Superior temporal gyrus (tissue), 1 donor: ENCODE measurements at regions not wholly inside any gene's neighbourhood (a gene's known extent, or its start where the extent isn't known, plus 50 kb on each side); places are given as distances from the start of the nearest gene placed in this dataset.

Experiments
- DNase-seq: peaks from one replicate; pipeline ENCODE4 v3.0.0-alpha.2; 2016; ENCODE audit errors: extremely low spot score

DNA sequence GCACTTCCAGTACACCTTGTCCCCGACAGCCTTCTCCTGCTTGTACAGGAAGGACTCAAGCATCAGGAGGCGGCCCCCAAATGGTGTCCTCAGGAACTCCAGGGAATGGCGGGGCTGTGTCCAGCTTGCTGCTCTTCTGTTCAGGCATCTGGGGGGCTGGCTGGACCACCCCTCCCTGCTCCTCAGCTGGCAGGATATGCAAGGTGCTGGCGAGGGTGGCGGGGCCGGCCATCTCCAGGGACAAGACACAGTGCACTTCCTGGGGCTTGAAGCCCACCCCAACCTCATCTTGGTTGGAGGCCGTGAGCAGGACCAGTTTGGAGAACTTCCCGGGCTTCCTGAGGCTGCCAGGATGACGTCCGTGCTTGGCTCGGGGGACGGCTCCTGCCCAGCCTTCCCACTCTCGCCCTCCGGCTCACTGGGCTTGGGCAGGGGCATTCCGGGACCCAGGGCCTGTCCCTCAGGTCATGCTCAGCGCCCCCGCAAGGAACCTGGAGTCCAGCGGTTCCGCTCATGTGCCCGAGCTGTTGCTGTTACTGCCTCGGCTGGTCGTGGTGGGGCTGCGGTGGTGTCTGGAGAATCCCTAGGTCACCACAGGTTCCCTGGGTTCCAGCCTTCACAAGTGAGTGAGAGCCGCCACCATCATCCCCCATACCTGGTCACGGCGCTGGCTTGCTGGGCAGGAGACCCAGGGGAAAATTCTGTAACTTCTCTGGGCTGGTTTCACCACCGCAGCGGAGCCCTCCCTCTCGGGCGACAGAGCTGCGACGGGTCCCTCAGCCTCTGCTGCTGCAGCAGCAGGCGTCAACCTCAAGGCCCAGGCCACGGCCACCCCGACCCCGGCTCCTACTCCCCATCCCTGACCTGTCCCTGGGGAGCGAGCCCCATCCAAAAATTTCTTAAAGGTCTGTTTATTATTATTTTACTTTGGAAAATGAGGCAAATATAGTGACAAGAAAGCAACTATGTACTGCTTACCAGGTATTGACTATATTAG, 82.8 kb upstream of the FXR1 start:
- no peak for DNase-seq

GRCh38 chr3:180835501-180835900, 77.0 kb upstream of the FXR1 start:
- no peak for DNase-seq

- no peak for DNase-seq
These were observed 75.7 kb upstream of the FXR1 start for GRCh38 chr3:180836766-180837165.

- DNase-seq = no peak
These were observed 57.6 kb upstream of the FXR1 start for GRCh38 chr3:180854887-180855286.

GRCh38 chr3:180855364-180855763, 57.1 kb upstream of the FXR1 start:
- no peak for DNase-seq

DNA sequence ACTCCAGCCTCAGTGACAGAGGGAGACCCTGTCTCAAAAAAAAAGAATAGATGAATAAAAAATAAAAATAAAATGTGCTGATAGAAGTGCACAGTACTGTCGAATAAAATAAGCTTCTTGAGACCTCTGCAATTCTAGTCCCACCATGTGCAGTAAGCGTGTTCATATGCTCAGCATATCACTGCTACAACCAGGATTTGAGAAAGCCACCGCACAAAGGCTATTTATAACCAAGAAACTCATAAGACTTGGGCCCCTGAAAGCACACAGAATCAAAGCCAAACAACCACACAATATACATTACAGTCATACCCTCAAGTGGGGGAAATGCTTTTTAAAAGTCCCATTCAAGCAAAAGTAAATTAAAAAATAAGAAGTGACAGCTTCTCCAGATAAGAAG, 56.5 kb upstream of the FXR1 start:
- DNase-seq = no peak

DNA sequence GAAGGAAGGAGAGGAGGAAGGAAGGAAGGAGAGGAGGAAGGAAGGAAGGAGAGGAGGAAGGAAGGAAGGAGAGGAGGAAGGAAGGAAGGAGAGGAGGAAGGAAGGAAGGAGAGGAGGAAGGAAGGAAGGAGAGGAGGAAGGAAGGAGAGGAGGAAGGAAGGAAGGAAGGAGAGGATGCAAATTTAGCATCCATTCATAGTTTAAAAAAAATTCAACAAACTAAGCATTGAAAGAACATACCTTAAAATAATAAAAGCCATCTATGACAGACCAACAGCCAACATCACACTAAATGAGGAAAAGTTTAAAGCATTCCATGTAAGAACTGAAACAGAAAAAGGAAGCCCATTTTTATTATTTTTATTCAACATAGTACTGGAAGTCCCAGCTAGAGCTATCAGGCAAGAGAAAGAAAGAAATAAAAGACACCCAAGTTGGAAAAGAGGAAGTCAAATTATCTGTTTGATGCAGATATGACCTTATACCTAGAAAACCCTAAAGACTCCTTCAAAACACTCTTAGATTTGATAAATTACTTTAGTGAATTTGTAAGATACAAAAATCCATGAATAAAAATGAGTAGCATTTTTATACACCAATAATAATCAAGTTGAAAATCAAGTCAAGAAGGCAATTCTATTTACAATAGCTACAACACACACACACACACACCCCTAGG, 52.2 kb upstream of the FXR1 start:
- no peak for DNase-seq
